ENCODE measurements at regions not wholly inside any gene's neighbourhood (a gene's known extent, or its start where the extent isn't known, plus 50 kb on each side); places are given as distances from the start of the nearest gene placed in this dataset.

DNA sequence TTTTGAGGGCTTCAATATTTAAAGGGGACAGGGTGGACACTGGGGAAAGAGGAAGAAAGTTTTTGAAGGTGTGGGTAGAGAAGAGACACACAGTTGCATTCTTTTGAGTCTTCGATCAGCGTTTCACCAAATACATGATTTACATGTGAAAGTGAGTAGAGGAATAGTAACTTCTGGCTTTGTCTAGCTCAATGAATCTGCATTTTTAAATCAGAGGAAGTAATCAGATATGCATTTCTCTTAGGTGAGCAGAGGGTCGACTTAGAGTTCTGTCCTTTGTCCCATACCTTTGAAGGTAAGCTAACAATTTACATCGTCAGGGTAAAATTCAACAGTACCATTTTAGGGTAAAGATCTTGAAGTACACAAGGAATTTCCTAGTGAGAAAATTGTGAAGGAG, 406.4 kb upstream of the ZNF462 start:
- H3K4me3 ChIP-seq (ENCODE audit: low read depth, low read length) = no peak overlapping the region
- DNase-seq (ENCODE audit: low read depth) = no peak
- TF ChIP-seq, protein P1, sequence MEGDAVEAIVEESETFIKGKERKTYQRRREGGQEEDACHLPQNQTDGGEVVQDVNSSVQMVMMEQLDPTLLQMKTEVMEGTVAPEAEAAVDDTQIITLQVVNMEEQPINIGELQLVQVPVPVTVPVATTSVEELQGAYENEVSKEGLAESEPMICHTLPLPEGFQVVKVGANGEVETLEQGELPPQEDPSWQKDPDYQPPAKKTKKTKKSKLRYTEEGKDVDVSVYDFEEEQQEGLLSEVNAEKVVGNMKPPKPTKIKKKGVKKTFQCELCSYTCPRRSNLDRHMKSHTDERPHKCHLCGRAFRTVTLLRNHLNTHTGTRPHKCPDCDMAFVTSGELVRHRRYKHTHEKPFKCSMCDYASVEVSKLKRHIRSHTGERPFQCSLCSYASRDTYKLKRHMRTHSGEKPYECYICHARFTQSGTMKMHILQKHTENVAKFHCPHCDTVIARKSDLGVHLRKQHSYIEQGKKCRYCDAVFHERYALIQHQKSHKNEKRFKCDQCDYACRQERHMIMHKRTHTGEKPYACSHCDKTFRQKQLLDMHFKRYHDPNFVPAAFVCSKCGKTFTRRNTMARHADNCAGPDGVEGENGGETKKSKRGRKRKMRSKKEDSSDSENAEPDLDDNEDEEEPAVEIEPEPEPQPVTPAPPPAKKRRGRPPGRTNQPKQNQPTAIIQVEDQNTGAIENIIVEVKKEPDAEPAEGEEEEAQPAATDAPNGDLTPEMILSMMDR (IDR thresholded peaks at IDR 0.05; ENCODE audit: low read depth, low read length, missing control alignments) = no peak

DNA sequence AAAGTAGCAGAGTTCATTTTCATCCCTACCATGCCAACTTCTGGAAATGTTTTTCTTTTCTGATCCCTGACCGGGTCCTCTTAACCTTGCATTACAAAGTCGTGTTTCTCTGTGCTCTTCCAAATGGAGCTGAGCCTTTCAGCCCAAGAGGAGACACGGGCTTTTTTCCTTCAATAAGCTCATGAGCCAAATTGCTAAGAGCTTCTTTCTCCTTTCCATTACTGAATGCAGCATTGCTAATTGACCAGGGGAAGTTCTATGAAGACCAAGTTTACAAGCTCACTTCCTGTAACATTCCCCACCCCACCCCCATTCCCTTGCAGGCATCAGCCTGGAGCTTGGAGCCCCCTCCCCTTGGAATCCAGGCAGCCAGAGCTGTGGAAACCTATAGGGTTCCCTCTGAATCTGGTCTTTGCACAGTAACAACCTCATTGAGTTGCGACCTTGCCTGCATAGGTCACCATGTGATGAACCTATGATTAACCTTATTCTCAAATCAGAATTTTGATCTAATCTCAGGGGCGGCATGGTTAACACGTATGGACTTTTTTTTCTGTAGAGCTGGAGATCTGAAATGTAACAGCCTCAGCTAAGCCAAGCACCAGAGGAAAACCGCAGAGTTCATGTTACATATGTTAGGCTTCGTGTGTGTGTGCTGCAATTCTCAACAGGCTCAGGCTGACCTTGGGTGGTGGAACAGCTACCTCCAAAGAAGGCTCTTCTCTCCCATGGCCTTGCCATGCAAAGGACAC, 395.7 kb upstream of the ZNF462 start:
- DNase-seq (ENCODE audit: low read depth) = no peak
- no peak overlapping the region for H3K4me3 ChIP-seq (ENCODE audit: low read depth, low read length)
- TF ChIP-seq, protein P1 (IDR thresholded peaks at IDR 0.05; ENCODE audit: low read depth, low read length, missing control alignments) = no peak

DNA sequence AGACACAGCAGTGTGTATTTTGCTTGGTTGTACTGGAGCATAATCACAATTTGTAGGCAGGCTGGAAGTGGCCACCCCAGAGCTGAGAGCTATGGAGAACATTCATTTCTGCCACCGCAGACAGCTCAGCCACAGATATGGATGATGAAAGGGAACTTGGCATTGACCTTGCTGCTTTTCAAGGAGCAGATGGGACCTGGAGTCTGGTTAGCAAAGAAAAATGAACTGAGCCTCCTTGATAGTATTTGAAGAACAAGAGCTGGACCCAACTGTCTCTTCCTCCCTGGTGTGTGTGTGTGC, 395.2 kb upstream of the ZNF462 start:
- DNase-seq (ENCODE audit: low read depth) = no peak
- no peak overlapping the region for H3K4me3 ChIP-seq (ENCODE audit: low read depth, low read length)
- TF ChIP-seq, protein P1 (IDR thresholded peaks at IDR 0.05; ENCODE audit: low read depth, low read length, missing control alignments) = no peak

DNA sequence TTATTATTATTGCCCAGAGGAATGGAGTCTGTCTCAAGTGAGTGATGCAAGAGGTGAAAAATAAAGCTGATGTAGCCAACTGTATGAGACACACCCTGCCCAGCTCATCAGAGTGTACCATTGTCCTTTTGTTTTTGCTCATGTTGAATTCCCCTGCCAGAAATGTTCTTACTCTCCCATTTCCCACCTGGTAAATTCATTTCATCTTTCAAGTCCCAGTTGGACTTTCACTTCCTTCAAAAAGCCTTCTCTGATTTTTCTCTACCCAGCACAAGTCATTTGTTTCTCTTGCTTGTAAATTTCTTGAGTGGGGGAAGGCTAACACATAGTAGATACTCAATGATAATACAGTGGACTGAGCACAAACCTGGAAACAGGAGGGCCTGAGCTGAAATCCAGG, 394.5 kb upstream of the ZNF462 start:
- DNase-seq (ENCODE audit: low read depth) = peak; percentile 53
- H3K4me3 ChIP-seq (ENCODE audit: low read depth, low read length) = no peak overlapping the region
- TF ChIP-seq, protein P1 (IDR thresholded peaks at IDR 0.05; ENCODE audit: low read depth, low read length, missing control alignments) = no peak

DNA sequence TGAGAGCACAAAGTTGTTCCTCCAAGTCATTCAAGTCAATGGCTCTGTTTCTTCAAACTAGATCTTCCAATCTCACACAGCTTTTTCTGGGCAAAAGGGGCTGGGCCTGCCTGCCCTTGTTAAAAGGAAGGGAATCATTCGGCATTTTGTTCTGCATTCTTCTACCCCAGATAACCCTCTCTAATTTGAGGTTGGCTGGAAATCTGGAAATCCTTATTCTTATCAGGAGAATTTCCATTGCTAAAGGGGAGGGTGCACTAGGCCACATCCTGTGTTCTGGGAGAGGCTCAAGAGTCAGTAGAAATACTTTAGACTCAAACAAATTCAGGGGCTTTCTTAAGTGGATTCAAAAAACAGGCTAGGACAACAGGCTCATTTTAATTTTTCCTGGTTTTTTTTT, 384.7 kb upstream of the ZNF462 start:
- no peak overlapping the region for H3K4me3 ChIP-seq (ENCODE audit: low read depth, low read length)
- DNase-seq (ENCODE audit: low read depth) = no peak
- TF ChIP-seq, protein P1 (IDR thresholded peaks at IDR 0.05; ENCODE audit: low read depth, low read length, missing control alignments) = no peak

DNA sequence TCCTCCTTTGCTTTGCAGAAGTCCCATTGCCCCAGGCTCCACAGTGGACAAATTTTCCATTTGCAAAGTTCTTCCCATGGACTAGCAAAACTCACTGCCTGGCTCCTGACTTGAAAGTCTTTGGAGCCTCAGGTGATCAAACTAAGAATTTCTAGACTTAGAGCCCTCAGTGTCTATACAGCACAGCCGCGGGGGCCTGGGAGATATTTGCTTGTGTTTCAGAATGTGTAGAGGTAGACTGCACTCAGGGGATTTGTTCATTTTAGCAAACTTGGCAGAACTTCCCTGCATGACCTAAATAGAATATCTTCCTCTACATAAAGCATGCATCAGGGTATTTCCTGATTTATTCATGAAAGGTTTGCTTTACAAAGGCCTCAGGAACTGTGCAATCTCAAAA, 384.2 kb upstream of the ZNF462 start:
- TF ChIP-seq, protein P1 (IDR thresholded peaks at IDR 0.05; ENCODE audit: low read depth, low read length, missing control alignments) = no peak
- no peak overlapping the region for H3K4me3 ChIP-seq (ENCODE audit: low read depth, low read length)
- DNase-seq (ENCODE audit: low read depth) = no peak

DNA sequence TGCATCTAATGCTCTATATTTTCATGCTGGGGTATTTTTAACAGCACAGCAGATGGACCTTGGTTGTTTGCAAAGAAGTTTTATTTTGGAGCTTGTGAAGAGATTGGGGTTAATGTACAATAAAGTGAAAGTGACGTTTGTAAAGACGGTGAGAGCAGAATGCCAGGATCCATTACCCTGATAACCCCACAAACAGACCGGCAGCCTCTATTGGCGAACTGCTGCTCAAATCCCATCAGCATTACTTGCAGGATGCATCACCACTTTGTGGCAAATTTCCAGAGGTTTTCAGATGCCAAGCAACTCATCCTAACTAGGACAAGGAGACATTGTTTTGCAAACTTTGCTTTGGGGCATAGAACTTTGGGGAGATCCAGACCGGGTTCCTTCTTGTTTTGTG, 383.3 kb upstream of the ZNF462 start:
- H3K4me3 ChIP-seq (ENCODE audit: low read depth, low read length) = no peak overlapping the region
- TF ChIP-seq, protein P1 (IDR thresholded peaks at IDR 0.05; ENCODE audit: low read depth, low read length, missing control alignments) = no peak
- DNase-seq (ENCODE audit: low read depth) = no peak

Measured in GM12864 (cell line).